Ureter (tissue), 1 donor: ENCODE measurements at regions not wholly inside any gene's neighbourhood (a gene's known extent, or its start where the extent isn't known, plus 50 kb on each side); places are given as distances from the start of the nearest gene placed in this dataset.
"Not testable (repeated sequence)": the region's sequence is repeated elsewhere in the genome, so short reads cannot be mapped to it uniquely, and the experiment has no call there.

Experiments used
- DNase-seq: peaks from one replicate; pipeline ENCODE4 v3.0.0-alpha.2; 2020; ENCODE audit warnings: low spot score
- donor health status: DM: yes; HTN: yes; CAD: no.

DNA sequence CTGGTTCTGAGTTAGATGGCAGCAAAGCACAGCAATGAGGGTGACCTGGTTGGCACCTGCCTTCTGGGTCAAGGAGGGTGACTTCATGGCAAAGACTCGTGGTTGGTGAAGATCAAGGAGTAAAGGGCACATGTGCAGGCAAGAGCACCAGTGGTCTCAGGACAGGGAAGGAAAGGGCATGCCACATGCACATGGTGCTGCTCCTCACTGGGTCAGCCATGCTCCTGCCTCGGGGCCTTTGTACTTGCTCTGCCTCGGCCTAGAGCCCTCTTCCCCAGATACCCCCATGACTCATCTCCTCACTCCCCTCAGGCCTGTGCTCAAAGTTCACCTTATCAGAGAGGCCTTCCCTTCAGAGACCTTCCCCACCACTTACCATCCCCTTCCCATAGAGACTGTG lies 106.7 kb upstream of the KDM7A start:
- no peak for DNase-seq

DNA sequence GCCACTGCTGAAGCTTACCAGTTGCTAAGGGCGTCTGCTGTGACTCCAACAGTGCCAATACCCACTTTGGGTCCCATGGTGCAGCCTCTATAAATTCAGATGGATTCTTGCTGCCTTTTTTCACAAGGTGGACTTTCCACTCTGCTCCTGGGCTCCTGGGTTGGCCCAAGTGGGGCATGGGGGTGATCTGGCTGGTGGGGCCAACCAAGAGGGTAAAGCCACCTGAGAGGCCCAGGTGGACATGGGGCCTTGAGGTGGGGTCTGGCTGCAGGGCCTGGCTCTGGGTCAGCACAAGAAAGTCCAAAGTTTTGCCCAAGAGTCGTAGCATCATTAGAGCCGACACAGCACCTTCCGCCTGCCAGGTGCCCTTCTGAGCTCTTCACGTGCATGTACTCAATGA lies 105.2 kb upstream of the KDM7A start:
- no peak for DNase-seq

DNA sequence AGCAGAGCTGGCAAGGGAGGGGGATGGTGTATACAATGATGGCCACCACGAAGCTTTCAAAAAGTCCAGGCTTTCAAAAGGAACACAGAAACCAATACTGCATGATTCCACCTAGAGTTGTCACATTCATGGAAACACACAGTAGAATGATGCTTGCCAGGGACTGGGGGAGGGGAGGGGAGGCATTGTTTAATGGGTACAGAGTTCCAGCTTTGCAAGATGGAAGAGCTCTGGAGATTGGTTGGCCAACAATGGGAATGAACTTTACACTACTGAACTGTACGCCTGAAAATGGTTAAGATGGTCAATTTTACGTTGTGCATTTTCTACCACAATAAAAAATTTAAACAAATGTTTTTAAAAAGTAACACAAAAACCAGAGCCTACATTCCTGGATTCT lies 104.5 kb upstream of the KDM7A start:
- DNase-seq, result no peak

DNA sequence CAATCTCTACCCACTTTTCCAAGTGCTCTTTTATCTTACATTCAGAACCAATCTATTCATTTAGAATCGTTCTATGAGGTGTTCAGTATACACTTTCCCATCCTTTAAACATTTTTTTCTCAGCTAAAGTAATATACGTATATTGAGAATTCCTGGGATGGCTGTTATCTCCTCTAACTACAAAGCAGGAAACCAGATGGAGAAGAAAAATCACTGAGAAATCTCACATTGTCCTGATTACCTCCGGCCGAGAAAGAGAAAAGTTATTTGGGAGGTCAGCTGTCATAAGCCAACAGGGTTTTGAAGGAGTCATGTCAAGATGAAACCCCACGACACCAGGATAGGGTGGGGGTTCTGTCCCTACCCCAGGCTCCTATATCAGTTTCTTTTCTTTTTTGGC lies 99.2 kb upstream of the KDM7A start:
- no peak for DNase-seq

DNA sequence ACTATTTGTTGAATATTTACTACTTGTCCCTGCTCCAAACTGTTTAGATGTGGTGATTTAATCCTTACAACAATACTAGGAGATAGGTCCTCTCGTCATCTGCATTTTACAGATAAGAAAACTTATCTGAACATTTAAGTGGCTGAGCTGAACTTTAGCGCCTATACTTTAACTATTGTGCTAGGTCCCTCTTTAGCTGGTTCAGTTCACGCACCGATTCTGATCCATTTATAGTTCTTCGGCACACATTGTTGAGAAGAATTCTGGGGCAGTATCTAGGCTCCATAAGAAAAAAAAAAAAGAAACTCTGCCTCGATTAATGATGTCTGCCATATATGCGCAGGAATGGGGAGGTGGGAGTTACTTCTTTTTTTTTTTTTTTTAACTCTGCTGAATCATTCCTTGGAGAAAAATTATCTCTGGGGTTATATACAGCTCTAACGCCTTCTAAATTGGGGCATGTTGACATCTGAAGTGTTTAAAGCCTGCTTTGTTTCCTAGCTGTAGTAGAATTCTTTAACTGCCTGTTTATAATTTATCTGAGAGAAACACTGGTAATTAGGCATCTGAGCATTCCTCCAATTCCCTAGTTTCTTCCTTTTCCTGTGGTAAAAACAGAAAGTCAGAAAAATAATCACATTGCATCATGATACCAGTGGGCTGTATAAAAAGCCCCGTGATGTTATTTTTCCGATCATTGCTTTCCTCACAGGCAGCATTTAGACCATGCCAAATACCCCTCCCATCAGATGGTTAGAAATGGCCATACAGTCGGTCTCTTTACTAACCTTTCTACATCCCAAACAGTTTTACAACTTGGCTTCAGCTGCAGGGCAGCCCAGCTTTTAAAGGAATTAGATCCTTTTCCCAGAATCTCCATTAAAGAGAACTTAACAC lies 98.5 kb upstream of the KDM7A start:
- no peak for DNase-seq

DNA sequence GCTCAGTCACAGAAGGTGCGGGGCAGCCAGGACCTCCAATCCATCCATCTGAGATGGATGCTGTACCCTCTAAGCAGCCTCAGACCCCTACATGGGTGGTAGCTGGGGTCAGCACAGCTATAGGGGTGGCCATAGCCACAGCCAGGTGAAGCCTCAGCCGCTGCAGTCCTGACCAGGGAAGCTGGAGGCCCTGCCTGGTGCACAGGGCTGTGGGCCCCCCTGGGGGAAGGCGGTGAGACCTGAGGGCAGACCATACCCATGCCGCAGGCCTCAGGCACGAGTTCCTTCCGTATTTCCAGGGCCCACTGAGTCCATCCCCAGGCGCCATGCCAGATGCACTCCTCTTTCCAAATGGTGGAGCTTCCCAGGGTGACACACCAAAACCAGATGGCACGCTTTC lies 96.6 kb upstream of the KDM7A start:
- DNase-seq, result no peak

DNA sequence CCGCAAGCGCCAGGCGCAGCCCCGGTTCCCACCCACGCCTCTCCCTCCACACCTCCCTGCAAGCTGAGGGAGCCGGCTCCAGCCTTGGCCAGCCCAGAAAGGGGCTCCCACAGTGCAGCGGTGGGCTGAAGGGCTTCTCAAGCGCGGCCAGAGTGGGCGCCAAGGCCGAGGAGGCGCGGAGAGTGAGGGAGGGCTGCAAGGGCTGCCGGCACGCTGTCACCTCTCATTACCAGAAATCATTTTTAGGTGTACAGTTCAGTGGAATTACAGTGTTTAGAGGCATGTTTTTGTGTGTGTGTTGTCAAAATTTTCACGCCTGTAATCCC lies 94.8 kb upstream of the KDM7A start:
- not testable (repeated sequence) for DNase-seq

DNA sequence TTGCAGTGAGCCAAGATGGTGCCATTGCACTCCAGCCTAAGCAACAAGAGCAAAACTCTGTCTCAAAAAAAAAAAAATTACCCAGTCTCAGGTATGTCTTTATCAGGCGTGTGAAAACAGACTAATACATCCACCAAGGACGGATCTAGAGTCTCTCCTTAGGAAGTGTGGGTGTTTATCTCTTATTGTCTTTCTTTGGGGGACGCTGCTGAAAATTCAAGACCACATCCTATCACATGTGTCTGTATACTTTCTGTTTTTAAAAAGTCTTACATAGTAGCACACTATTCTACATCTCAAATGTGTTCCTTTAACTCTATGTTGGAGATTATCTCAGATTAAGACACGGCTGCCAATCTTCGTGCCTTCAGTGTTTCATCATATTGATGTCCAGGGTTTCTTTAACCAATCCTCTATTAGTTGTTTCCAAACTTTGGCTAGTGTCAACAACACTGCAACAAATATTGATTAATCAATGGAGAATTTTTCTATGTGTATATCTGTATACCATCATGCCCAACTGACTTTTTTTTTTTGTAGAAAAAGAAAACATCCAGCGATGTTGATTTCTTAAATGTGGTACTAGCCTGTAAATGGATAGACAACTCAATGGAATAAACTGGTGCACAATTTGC lies 92.3 kb upstream of the KDM7A start:
- DNase-seq, result no peak

DNA sequence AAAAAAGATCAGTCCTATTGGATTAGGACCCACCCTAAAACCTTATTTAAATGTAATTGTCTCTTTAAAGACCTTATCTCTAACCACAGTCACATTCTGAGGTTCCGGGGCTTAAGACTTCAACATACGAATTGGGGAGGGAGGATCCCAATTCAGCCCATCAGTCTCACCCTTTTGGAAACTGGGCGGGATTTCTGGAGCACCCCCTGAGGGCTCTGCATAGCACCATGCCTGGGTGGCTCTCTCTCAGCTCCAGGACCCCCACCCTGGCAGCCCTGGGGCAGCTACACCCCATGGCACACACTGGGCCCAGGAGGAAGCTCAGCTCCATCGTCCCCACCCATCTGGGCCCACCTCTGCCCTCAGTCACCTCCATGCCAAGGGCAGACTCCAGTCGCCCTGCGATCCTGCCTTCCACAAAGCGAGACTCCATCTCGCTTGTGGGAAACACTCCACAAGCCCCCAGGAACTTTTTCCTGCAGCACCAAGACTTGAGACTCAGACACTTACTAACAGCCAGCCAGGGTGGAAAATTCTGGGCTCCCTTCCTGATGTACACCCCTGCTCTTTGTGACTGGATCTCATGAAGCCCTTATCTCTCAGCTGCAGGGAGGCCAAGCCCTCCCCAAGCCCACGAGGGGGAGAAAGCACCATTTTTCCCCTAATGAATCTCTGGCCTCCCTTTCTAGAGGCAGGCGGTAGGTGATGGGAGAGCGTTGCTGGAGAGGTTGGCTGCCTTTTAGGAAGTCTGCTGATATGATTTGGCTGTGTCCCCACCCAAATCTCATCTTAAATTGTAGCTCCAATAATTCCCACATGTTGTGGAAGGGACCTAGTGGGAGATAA lies 90.8 kb upstream of the KDM7A start:
- DNase-seq, result no peak

DNA sequence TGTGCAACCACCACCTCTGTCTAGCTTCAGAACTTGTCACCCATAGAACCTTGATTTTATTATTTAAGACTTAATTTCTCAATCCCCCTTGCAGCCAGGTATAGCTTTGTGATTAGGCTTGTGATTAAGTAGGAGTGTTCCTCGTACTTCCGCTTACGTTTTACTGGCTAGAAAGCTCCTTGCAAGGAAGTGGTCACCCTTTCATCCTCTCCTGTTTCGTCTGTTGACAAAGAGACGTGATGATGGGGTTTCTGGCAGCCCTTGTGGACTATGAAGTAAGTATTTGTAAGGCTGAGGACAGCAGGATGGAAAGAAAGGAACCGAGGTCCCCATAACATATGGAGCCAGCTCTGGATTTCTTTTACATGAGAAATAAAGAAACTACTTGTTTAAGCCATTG lies 86.5 kb upstream of the KDM7A start:
- no peak for DNase-seq

DNA sequence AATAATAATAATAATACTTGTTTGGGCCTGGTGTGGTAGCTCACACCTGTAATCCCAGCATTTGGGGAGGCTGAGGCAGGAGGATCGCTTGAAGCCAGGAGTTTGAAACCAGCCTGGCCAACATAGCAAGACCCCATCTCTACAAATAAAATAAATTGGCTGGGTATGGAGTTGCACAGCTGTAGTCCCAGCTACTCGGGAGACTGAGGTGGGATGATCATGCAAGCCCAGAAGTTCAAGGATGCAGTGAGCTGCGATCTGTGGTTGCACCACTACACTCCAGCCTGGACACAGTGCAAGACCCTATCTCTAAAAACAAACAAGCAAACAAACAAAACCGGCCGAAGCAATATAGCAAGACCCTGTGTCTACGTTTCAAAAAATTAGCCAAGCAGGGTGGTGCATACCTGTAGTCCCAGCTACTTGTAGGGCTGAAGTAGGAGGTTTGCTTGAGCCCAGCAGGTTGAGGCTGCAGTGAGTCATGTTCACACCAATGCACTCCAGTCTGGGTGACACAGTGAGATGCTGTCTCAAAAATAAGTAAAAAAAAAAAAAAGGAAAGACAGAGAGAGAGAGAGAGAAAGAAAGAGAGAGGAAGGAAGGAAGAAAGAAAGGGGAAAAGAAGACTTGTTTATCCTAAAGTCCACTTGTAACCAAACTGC lies 85.6 kb upstream of the KDM7A start:
- DNase-seq, result no peak

DNA sequence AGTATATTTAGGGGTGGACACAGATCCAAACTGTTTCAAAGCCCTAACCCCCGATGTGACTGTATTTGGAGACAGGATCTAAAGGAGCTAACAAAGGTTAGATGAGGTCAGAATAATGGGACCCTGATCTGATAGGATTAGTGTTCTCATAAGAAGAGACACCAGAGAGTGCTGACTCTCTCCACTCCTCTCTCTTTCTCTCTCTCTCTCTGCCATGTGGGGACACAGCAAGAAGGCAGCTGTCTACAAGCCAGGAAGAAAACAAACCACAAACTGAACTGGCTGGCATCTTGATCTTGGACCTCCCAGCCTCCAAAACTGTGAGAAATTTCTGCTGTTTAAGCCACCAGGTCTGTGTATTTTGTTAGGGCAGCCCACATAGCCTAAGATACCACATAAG lies 84.7 kb upstream of the KDM7A start:
- no peak for DNase-seq

DNA sequence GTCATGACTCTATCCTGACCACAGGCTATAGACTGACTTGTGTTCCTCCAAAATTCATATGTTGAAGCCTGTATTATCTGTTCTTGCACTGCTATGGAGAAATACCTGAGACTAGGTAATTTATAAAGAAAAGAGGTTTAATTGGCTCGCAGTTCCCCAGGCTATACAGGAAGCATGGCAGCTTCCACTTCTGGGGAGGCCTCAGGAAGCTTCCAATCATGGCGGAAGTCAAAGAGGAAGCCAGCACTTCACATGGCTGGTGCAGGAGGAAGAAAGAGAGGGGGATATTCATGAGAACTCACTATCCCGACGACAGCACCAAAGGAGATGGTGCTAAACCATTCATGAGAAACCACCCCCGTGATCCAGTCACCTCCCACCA lies 84.3 kb upstream of the KDM7A start:
- no peak for DNase-seq

DNA sequence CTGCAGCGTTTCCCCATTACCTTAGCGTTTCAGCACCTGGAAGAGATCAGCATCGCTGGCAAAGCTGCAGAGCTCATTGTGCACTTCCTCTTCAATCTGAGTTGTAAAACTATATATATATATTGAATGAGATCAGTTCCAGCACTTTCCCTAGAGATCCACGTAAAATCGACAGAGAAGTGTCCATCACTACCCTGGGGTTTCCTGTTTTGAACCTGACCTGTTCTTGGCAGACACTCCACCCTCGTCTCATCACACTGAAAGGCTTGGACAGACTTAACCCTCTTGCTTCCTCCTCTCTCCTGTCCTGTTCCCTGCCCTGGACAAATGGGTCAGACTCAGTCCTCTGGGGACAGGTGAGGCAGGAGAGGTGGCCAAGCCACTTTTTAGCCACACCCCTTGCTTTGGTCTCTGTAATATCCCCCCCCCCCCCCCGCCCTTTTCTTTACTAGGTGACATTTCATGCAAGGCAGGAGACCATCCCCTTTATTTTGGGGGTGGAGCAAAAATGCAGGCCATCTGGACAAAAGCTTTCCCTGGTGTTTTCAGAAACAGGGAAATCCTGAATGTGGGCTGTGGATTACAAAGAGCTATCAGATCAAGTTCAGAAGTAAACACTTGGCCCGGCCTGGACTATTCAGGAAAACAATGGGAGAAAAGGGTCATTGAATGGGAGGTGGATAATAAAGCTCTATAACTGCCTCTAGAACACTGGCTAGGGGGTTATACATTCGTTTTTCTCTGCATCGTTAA lies 83.7 kb upstream of the KDM7A start:
- no peak for DNase-seq

DNA sequence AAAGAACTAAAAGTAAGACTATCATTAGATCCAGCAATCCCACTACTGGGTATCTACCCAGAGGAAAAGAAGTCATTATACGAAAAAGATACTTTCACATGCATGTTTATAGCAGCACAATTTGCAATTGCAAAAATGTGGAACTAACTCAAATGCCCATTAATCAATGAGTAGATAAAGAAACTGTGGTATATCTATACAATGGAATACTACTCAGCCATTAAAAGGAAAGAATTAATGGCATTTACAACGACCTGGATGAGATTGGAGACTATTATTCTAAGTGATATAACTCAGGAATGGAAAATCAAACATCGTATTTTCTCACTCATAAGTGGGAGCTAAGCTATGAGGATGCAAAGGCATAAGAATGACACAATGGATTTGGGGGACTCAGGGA lies 80.5 kb upstream of the KDM7A start:
- not testable (repeated sequence) for DNase-seq

DNA sequence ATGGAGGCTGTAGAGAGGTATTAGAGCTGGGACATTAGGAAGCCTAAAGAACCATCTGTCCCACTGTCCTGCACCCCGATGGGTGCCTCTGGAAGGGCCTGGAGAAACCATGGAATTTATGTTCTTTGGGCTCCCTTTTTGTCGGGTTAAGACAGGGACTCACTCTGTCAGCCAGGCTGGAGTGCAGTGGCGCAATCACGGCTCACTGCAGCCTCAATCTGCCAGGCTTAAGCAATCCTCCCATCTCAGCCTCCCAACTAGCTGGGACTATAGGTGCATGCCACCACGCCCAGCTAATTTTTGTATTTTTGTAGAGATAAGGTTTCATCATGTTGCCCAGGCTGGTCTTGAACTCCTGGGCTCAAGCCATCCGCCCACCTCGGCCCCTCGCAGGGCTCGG lies 78.2 kb upstream of the KDM7A start:
- not testable (repeated sequence) for DNase-seq

DNA sequence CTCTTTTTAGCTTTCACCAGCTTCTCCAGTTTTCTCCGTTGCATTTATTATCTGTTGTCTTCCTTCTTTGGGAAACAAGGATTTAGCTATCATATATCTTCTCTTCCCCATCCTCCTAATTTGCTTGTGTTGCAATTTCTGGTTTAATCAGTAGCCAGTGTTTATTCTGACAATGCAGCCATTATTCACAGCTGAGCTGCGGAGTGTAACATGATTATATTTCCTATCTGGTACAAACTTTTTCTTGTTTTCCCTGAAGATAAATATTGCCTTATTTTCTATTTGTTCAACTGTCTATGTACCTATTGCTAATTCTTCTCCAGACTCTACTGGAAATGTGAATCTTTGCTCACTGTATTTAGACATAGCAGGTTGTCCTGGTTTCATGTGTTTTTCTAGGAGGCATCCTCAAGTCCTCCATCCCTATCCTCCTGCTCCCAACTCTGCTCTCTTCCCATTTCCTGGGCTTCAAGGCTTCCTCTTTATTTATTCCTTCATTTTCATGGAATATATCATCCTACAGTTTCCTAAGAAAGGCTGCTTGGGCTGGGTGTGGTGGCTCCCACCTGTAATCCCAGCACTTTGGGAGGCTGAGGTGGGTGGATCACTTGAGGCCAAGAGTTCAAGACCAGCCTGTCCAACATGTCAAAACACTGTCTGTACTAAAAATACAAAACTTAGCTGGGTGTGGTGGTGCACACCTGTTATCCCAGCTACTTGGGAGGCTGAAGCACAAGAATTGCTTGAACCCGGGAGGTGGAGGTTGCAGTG lies 72.4 kb upstream of the KDM7A start:
- DNase-seq, result no peak

DNA sequence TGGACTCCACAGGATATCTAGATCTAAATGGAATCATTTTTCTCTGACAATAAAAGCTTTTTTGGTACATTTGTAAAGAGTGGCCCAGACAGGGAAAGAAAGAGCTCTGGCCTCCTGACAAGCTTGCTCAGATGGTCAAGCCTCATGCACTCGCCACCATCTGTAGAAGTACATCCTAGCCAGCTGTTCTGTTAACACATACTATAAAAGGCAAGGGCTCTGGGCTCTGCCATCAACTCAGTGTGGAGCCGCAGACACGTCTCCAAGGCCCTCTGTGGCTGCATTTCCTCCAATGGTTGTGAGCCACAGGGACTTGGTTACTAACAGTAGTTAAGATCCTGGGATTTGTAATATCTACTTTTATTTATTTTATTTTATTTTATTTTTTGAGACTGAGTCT lies 70.8 kb upstream of the KDM7A start:
- DNase-seq, result no peak

DNA sequence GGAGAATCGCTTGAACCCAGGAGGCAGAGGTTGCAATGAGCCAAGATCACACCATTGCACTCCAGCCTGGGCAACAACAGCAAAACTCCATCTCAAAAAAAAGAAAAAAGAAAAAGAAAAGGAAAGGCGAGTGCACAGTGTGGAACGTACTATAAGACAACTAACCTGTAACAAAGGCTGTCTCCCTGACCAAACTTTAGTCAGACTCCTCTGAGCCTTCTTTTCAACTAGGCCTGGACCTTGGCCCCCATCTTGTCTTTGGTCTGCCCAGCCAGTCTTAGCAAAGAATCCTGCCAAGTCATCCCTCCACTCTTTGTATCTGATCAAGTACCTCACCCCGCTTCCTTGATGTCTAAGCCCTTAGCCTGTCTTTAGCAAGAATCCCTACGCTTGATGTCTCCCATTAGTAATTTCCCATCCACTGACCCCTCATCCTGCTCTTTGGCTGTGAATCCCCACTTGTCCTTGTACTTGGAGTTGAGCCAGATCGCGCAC lies 68.9 kb upstream of the KDM7A start:
- no peak for DNase-seq
